Breast epithelium (tissue), 4 donors: ENCODE measurements at regions not wholly inside any gene's neighbourhood (a gene's known extent, or its start where the extent isn't known, plus 50 kb on each side); places are given as distances from the start of the nearest gene placed in this dataset.

Source experiments
- DNase-seq, 2 donors: peaks; one replicate each; pipeline ENCODE4 v3.0.0-alpha.2; 2019; ENCODE audit warnings: low spot score in 2 of 2
- H3K27ac ChIP-seq, 2 donors: fragments of 200-600 bp; sonication (generic) in 1 of 2; one replicate each; pipeline ENCODE4 v1.5.1; 2016 to 2019; ENCODE audit warnings: mild to moderate bottlenecking in 1 of 2
- H3K27me3 ChIP-seq, 2 donors: fragments of 200-600 bp; sonication (generic) in 1 of 2; one replicate each; pipeline versions ENCODE4 v1.5.1 to v1.6.0; 2017 to 2019; ENCODE audit warnings: control low read depth in 1 of 2, mild to moderate bottlenecking in 1 of 2
- H3K36me3 ChIP-seq: fragments of 200-600 bp; one replicate; pipeline ENCODE4 v1.5.1; 2019
- H3K4me1 ChIP-seq, 2 donors: fragments of 200-600 bp; sonication (generic); one replicate each; pipeline ENCODE4 v1.5.1; 2016 to 2019; ENCODE audit warnings: control low read depth in 1 of 2
- H3K4me3 ChIP-seq, 3 donors: fragments of 200-600 bp; sonication (generic); 1 replicate in 2 of 3; 2 replicates in 1 of 3; pipeline ENCODE4 v1.5.1; 2016 to 2019; ENCODE audit warnings: mild to moderate bottlenecking in 3 of 3, moderate library complexity in 2 of 3
- H3K9me3 ChIP-seq, 2 donors: fragments of 200-600 bp; sonication (generic) in 1 of 2; one replicate each; pipeline ENCODE4 v1.5.1; 2016 to 2019; ENCODE audit warnings: control low read depth in 1 of 2
- POLR2A ChIP-seq: fragments of 450-650 bp; IDR thresholded peaks from one replicate; pipeline ENCODE4 v1.6.1; 2016; ENCODE audit warnings: antibody characterized with exemption, mild to moderate bottlenecking, moderate library complexity
- POLR2AphosphoS5 ChIP-seq, 3 donors: sonication (generic); formaldehyde crosslinking; IDR thresholded peaks; one replicate each; pipeline ENCODE4 v1.6.1; 2017; ENCODE audit warnings: antibody characterized with exemption in 3 of 3
- intact Hi-C: fragments of 100-400 bp; cut with DNase I; formaldehyde crosslinking; loops from one replicate; pipeline ENCODE4 v1.15.1; 2023; ENCODE audit warnings: low total_unique reads
- TF ChIP-seq, protein P1 (sequence below), 3 donors: fragments of 450-650 bp; IDR thresholded peaks; one replicate each; pipeline ENCODE4 v1.5.1; 2016 to 2017; ENCODE audit warnings: antibody characterized with exemption in 3 of 3, mild to moderate bottlenecking in 3 of 3, moderate library complexity in 3 of 3

GRCh38 chr15:46556010-46556409, 921.2 kb downstream of the SQOR start:
- TF ChIP-seq POLR2A: no peak
- TF ChIP-seq, protein P1, sequence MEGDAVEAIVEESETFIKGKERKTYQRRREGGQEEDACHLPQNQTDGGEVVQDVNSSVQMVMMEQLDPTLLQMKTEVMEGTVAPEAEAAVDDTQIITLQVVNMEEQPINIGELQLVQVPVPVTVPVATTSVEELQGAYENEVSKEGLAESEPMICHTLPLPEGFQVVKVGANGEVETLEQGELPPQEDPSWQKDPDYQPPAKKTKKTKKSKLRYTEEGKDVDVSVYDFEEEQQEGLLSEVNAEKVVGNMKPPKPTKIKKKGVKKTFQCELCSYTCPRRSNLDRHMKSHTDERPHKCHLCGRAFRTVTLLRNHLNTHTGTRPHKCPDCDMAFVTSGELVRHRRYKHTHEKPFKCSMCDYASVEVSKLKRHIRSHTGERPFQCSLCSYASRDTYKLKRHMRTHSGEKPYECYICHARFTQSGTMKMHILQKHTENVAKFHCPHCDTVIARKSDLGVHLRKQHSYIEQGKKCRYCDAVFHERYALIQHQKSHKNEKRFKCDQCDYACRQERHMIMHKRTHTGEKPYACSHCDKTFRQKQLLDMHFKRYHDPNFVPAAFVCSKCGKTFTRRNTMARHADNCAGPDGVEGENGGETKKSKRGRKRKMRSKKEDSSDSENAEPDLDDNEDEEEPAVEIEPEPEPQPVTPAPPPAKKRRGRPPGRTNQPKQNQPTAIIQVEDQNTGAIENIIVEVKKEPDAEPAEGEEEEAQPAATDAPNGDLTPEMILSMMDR (IDR thresholded peaks at IDR 0.05): no peak
- no peak for TF ChIP-seq POLR2AphosphoS5 (IDR thresholded peaks at IDR 0.05)
- H3K36me3 ChIP-seq: no peaks in the 10 kb centered on the region
- no peak overlapping the region for H3K27ac ChIP-seq
- no peaks in the 10 kb centered on the region for H3K9me3 ChIP-seq
- DNase-seq: no peak
- no peak overlapping the region for H3K4me3 ChIP-seq
- no peaks in the 10 kb centered on the region for H3K4me1 ChIP-seq
- H3K27me3 ChIP-seq: no peaks in the 10 kb centered on the region
- intact Hi-C loops: loop anchor here (5.0 kb wide), 1 partner anchor 1186 kb away; no protein-coding TSS in a partner anchor

GRCh38 chr15:46556559-46557379, 921.9 kb downstream of the SQOR start:
- no peaks in the 10 kb centered on the region for H3K36me3 ChIP-seq
- TF ChIP-seq, protein P1 (IDR thresholded peaks at IDR 0.05): no peak
- TF ChIP-seq POLR2A (no peak), POLR2AphosphoS5 (IDR thresholded peaks at IDR 0.05) (no peak)
- H3K4me1 ChIP-seq: no peaks in the 10 kb centered on the region
- intact Hi-C loops: loop anchor here (5.0 kb wide), 1 partner anchor 1186 kb away; no protein-coding TSS in a partner anchor
- H3K9me3 ChIP-seq: no peaks in the 10 kb centered on the region
- no peaks in the 10 kb centered on the region for H3K27me3 ChIP-seq
- no peak overlapping the region for H3K27ac ChIP-seq
- no peak for DNase-seq
- H3K4me3 ChIP-seq: no peak overlapping the region

- H3K27me3 ChIP-seq: no peaks in the 10 kb centered on the region
- H3K9me3 ChIP-seq: no peaks in the 10 kb centered on the region
These were observed 933.1 kb downstream of the SQOR start for GRCh38 chr15:46567968-46568367.

DNA sequence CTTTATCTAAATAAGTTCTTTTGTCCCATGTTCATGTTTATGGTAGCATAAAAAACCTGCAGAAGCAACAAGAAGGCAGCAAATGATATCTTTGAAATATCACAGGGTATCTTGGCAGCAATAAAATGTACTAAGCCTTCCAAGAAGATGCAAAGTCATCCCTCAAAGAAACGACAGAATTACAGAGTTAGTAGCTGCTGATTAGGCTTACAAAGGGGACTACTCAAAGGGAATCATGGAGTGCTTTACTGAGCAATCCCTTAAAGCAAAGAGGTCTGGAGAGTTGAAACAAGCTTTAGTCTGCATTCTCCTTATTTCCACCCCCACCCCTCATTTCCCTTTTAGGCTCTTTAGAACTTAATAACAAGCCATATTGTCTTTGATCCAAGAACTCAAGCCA, 935.0 kb downstream of the SQOR start:
- H3K36me3 ChIP-seq: no peaks in the 10 kb centered on the region
- DNase-seq: no peak
- intact Hi-C loops: no loop called here
- H3K4me3 ChIP-seq: no peak overlapping the region
- TF ChIP-seq POLR2AphosphoS5 (IDR thresholded peaks at IDR 0.05) (no peak), POLR2A (no peak)
- TF ChIP-seq, protein P1 (IDR thresholded peaks at IDR 0.05): no peak
- no peaks in the 10 kb centered on the region for H3K9me3 ChIP-seq
- no peak overlapping the region for H3K27ac ChIP-seq
- no peaks in the 10 kb centered on the region for H3K27me3 ChIP-seq
- no peaks in the 10 kb centered on the region for H3K4me1 ChIP-seq

More at GRCh38 chr15:46567968-46568367, 933.1 kb downstream of the SQOR start:
- DNase-seq: no peak
- no peak overlapping the region for H3K27ac ChIP-seq
- H3K4me1 ChIP-seq: no peaks in the 10 kb centered on the region
- no peak overlapping the region for H3K4me3 ChIP-seq
- TF ChIP-seq POLR2A (no peak), POLR2AphosphoS5 (IDR thresholded peaks at IDR 0.05) (no peak)
- TF ChIP-seq, protein P1 (IDR thresholded peaks at IDR 0.05): no peak
- H3K36me3 ChIP-seq: no peaks in the 10 kb centered on the region
- intact Hi-C loops: no loop called here

- no peak for DNase-seq
- H3K4me3 ChIP-seq: no peak overlapping the region
- no peak overlapping the region for H3K27ac ChIP-seq
- intact Hi-C loops: no loop called here
- H3K27me3 ChIP-seq: no peaks in the 10 kb centered on the region
- no peaks in the 10 kb centered on the region for H3K36me3 ChIP-seq
- TF ChIP-seq POLR2A: no peak
- H3K4me1 ChIP-seq: no peaks in the 10 kb centered on the region
- no peaks in the 10 kb centered on the region for H3K9me3 ChIP-seq
These were observed 942.0 kb downstream of the SQOR start for GRCh38 chr15:46576646-46577395.
